KMS-11 (cell line): ENCODE measurements at regions not wholly inside any gene's neighbourhood (a gene's known extent, or its start where the extent isn't known, plus 50 kb on each side); places are given as distances from the start of the nearest gene placed in this dataset.

Source experiments
- H2AFZ ChIP-seq: fragments of 200-600 bp; sonication (generic); 2 replicates; pipeline ENCODE4 v1.6.1; 2016; ENCODE audit warnings: antibody characterized with exemption, mixed run types, low read depth
- H3K27ac ChIP-seq: fragments of 200-600 bp; sonication (generic); 2 replicates; pipeline ENCODE4 v1.6.1; 2016; ENCODE audit warnings: mild to moderate bottlenecking, mixed run types
- H3K27me3 ChIP-seq: fragments of 200-600 bp; sonication (generic); 2 replicates; pipeline ENCODE4 v1.6.1; 2017; ENCODE audit warnings: mild to moderate bottlenecking, low read depth, mixed run types, moderate library complexity; ENCODE audit not compliant: insufficient read depth
- H3K36me3 ChIP-seq: fragments of 200-600 bp; sonication (generic); 2 replicates; pipeline ENCODE4 v1.6.1; 2017; ENCODE audit warnings: mild to moderate bottlenecking, mixed run types; ENCODE audit not compliant: insufficient read depth
- H3K4me1 ChIP-seq: fragments of 200-600 bp; sonication (generic); 2 replicates; pipeline ENCODE4 v1.6.1; 2016; ENCODE audit warnings: mild to moderate bottlenecking, low read depth, mixed run types; ENCODE audit not compliant: poor library complexity, severe bottlenecking
- H3K4me2 ChIP-seq: fragments of 200-600 bp; sonication (generic); 2 replicates; pipeline ENCODE4 v1.7.0; 2016; ENCODE audit warnings: mild to moderate bottlenecking, mixed run types
- H3K4me3 ChIP-seq: fragments of 200-600 bp; sonication (generic); IDR thresholded peaks from 2 replicates; pipeline ENCODE4 v1.6.1; 2017; ENCODE audit warnings: low read depth, low read length, mixed read lengths; ENCODE audit not compliant: insufficient read depth
- H3K79me2 ChIP-seq: fragments of 200-600 bp; sonication (generic); 2 replicates; pipeline ENCODE4 v1.6.1; 2016; ENCODE audit warnings: low read depth, mixed run types; ENCODE audit not compliant: insufficient read depth
- H3K9ac ChIP-seq: fragments of 200-600 bp; sonication (generic); 2 replicates; pipeline ENCODE4 v1.6.1; 2016; ENCODE audit warnings: mild to moderate bottlenecking, mixed run types
- H4K20me1 ChIP-seq: fragments of 200-600 bp; sonication (generic); 2 replicates; pipeline ENCODE4 v1.6.1; 2016; ENCODE audit warnings: mild to moderate bottlenecking, mixed run types; ENCODE audit not compliant: insufficient read depth
- TF ChIP-seq, protein P1 (sequence below): fragments of 200-600 bp; sonication (generic); conservative IDR thresholded peaks from 2 replicates; pipeline ENCODE4 v1.6.1; 2017; ENCODE audit warnings: low read depth, mild to moderate bottlenecking, antibody characterized with exemption, low read length, moderate library complexity, mixed read lengths

GRCh38 chr2:235194836-235195235 lies 243.0 kb downstream of the SH3BP4 start:
- TF ChIP-seq, protein P1, sequence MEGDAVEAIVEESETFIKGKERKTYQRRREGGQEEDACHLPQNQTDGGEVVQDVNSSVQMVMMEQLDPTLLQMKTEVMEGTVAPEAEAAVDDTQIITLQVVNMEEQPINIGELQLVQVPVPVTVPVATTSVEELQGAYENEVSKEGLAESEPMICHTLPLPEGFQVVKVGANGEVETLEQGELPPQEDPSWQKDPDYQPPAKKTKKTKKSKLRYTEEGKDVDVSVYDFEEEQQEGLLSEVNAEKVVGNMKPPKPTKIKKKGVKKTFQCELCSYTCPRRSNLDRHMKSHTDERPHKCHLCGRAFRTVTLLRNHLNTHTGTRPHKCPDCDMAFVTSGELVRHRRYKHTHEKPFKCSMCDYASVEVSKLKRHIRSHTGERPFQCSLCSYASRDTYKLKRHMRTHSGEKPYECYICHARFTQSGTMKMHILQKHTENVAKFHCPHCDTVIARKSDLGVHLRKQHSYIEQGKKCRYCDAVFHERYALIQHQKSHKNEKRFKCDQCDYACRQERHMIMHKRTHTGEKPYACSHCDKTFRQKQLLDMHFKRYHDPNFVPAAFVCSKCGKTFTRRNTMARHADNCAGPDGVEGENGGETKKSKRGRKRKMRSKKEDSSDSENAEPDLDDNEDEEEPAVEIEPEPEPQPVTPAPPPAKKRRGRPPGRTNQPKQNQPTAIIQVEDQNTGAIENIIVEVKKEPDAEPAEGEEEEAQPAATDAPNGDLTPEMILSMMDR, result no peak
- no peaks in the 10 kb centered on the region for H3K4me1 ChIP-seq
- H2AFZ ChIP-seq, result no peak overlapping the region
- no peaks in the 10 kb centered on the region for H4K20me1 ChIP-seq
- H3K9ac ChIP-seq, result no peak overlapping the region
- no peaks in the 10 kb centered on the region for H3K36me3 ChIP-seq
- H3K27ac ChIP-seq, result no peak overlapping the region
- H3K27me3 ChIP-seq, result no peaks in the 10 kb centered on the region
- H3K4me2 ChIP-seq, result no peak overlapping the region
- H3K4me3 ChIP-seq, result no peak overlapping the region
- no peaks in the 10 kb centered on the region for H3K79me2 ChIP-seq

GRCh38 chr2:235195921-235196320 lies 244.1 kb downstream of the SH3BP4 start:
- TF ChIP-seq, protein P1, result no peak
- Histone ChIP-seq H3K36me3 (no peaks in the 10 kb centered on the region), H3K9ac (no peak overlapping the region), H3K4me2 (no peak overlapping the region), H4K20me1 (no peaks in the 10 kb centered on the region), H3K4me3 (no peak overlapping the region), H3K27me3 (no peaks in the 10 kb centered on the region), H3K4me1 (no peaks in the 10 kb centered on the region), H3K27ac (no peak overlapping the region), H2AFZ (no peak overlapping the region), H3K79me2 (no peaks in the 10 kb centered on the region)

DNA sequence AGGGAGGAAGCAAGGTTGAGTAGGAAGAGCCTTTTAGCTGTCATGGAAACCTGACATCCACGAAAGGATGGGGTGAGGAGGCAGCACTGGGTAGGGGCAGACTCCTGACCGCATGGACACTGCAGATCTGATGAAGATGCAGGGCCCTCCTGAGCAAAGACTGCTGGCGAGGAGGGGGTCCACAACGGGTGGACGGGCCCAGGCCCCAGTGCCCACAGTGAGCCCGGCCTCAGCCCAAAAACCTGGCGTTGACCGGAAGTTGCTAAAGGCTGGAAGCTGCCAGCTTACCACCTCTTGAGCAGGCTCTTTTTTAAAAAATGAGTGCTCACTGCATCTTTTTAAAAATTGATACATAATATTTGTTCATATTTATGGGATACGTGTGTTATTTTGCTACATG lies 247.3 kb downstream of the SH3BP4 start:
- TF ChIP-seq, protein P1, result no peak

GRCh38 chr2:235200216-235200615 lies 248.4 kb downstream of the SH3BP4 start:
- Histone ChIP-seq H4K20me1 (no peaks in the 10 kb centered on the region), H3K4me1 (no peaks in the 10 kb centered on the region), H3K36me3 (no peaks in the 10 kb centered on the region), H3K4me2 (no peak overlapping the region), H2AFZ (no peak overlapping the region), H3K9ac (no peak overlapping the region), H3K27me3 (no peaks in the 10 kb centered on the region), H3K4me3 (no peak overlapping the region), H3K79me2 (no peaks in the 10 kb centered on the region), H3K27ac (no peak overlapping the region)
- TF ChIP-seq, protein P1, result no peak

More for the DNA sequence above, 247.3 kb downstream of the SH3BP4 start:
- Histone ChIP-seq H3K4me2 (no peak overlapping the region), H3K9ac (no peak overlapping the region), H2AFZ (no peak overlapping the region), H4K20me1 (no peaks in the 10 kb centered on the region), H3K4me1 (no peaks in the 10 kb centered on the region), H3K27me3 (no peaks in the 10 kb centered on the region), H3K27ac (no peak overlapping the region), H3K4me3 (no peak overlapping the region), H3K79me2 (no peaks in the 10 kb centered on the region), H3K36me3 (no peaks in the 10 kb centered on the region)
